ENCODE measurements at regions not wholly inside any gene's neighbourhood (a gene's known extent, or its start where the extent isn't known, plus 50 kb on each side); places are given as distances from the start of the nearest gene placed in this dataset.

DNA sequence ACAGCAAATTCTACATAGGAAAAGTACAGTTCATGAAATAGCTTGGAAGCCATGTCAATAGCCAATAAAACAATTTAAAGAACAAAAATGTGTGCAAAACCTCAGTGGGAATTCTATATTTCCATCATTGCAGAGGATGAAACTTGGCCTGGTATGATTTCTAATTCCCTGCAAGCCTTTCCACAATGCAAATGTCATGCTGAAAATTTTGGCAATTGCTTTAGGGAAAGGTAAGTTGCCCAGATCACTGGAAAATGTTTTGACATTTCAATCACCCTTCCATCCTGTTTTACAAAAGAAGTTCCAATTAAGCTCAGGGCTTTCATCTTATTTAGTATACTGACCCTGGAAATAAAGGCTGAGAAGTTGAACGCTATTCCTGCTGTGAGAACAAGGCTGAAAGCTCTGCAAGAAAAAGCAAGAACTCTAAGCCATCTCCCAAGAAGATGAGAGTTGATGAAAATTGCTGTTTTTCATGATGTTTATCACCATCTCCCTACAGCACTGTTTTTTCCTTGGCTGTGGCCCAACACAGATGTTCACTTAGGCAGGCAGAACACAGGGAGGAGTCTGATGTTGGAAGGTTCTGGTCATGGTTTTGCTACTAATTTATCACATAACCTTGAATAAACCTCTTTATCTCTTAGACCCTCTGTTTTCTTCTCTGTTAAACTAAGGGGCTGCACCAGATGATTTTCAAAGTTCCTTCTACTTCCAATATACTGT is 263.7 kb downstream of the KCTD12 start:
- TF ChIP-seq, protein P1, sequence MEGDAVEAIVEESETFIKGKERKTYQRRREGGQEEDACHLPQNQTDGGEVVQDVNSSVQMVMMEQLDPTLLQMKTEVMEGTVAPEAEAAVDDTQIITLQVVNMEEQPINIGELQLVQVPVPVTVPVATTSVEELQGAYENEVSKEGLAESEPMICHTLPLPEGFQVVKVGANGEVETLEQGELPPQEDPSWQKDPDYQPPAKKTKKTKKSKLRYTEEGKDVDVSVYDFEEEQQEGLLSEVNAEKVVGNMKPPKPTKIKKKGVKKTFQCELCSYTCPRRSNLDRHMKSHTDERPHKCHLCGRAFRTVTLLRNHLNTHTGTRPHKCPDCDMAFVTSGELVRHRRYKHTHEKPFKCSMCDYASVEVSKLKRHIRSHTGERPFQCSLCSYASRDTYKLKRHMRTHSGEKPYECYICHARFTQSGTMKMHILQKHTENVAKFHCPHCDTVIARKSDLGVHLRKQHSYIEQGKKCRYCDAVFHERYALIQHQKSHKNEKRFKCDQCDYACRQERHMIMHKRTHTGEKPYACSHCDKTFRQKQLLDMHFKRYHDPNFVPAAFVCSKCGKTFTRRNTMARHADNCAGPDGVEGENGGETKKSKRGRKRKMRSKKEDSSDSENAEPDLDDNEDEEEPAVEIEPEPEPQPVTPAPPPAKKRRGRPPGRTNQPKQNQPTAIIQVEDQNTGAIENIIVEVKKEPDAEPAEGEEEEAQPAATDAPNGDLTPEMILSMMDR (conservative IDR thresholded peaks at IDR 0.05) = no peak
- TF ChIP-seq EZH2 (IDR thresholded peaks at IDR 0.05; ENCODE audit: low read depth) = no peak
